Suprapubic skin (tissue), 3 donors: ENCODE measurements at regions not wholly inside any gene's neighbourhood (a gene's known extent, or its start where the extent isn't known, plus 50 kb on each side); places are given as distances from the start of the nearest gene placed in this dataset.
"Not testable (repeated sequence)": the region's sequence is repeated elsewhere in the genome, so short reads cannot be mapped to it uniquely, and the experiment has no call there.

Source experiments
- POLR2AphosphoS5 ChIP-seq, 3 donors: sonication (generic); formaldehyde crosslinking; IDR thresholded peaks; one replicate each; pipeline ENCODE4 v1.6.1; 2017; ENCODE audit warnings: antibody characterized with exemption in 3 of 3
- TF ChIP-seq, protein P1 (sequence below), 2 donors: fragments of 200-600 bp in 1 of 2; fragments of 450-650 bp in 1 of 2; sonication (generic) in 1 of 2; IDR thresholded peaks; one replicate each; pipeline ENCODE4 v1.5.1; 2016 to 2019; ENCODE audit warnings: antibody characterized with exemption in 2 of 2, mild to moderate bottlenecking in 1 of 2, moderate library complexity in 1 of 2

DNA sequence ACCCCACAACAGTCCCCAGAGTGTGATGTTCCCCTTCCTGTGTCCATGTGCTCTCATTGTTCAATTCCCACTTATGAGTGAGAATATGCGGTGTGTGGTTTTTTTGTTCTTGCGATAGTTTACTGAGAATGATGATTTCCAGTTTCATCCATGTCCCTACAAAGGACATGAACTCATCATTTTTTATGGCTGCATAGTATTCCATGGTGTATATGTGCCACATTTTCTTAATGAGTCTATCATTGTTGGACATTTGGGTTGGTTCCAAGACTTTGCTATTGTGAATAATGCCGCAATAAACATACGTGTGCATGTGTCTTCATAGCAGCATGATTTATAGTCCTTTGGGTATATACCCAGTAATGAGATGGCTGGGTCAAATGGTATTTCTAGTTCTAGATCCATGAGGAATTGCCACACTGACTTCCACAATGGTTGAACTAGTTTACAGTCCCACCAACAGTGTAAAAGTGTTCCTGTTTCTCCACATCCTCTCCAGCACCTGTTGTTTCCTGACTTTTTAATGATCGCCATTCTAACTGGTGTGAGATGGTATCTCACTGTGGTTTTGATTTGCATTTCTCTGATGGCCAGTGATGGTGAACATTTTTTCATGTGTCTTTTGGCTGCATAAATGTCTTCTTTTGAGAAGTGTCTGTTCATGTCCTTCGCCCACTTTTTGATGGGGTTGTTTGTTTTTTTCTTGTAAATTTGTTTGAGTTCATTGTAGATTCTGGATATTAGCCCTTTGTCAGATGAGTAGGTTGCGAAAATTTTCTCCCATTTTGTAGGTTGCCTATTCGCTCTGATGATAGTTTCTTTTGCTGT, 120.0 kb downstream of the GOSR1 start:
- TF ChIP-seq, protein P1, sequence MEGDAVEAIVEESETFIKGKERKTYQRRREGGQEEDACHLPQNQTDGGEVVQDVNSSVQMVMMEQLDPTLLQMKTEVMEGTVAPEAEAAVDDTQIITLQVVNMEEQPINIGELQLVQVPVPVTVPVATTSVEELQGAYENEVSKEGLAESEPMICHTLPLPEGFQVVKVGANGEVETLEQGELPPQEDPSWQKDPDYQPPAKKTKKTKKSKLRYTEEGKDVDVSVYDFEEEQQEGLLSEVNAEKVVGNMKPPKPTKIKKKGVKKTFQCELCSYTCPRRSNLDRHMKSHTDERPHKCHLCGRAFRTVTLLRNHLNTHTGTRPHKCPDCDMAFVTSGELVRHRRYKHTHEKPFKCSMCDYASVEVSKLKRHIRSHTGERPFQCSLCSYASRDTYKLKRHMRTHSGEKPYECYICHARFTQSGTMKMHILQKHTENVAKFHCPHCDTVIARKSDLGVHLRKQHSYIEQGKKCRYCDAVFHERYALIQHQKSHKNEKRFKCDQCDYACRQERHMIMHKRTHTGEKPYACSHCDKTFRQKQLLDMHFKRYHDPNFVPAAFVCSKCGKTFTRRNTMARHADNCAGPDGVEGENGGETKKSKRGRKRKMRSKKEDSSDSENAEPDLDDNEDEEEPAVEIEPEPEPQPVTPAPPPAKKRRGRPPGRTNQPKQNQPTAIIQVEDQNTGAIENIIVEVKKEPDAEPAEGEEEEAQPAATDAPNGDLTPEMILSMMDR (IDR thresholded peaks at IDR 0.05) = not testable (repeated sequence)
- not testable (repeated sequence) for TF ChIP-seq POLR2AphosphoS5 (IDR thresholded peaks at IDR 0.05)
